Left renal pelvis (tissue), 4 donors: ENCODE measurements at regions not wholly inside any gene's neighbourhood (a gene's known extent, or its start where the extent isn't known, plus 50 kb on each side); places are given as distances from the start of the nearest gene placed in this dataset.

ENCODE experiments used
- DNase-seq, 4 donors: peaks; one replicate each; pipeline ENCODE4 v3.0.0-alpha.2; 2013; ENCODE audit warnings: low read depth in 4 of 4, low spot score in 3 of 4

DNA sequence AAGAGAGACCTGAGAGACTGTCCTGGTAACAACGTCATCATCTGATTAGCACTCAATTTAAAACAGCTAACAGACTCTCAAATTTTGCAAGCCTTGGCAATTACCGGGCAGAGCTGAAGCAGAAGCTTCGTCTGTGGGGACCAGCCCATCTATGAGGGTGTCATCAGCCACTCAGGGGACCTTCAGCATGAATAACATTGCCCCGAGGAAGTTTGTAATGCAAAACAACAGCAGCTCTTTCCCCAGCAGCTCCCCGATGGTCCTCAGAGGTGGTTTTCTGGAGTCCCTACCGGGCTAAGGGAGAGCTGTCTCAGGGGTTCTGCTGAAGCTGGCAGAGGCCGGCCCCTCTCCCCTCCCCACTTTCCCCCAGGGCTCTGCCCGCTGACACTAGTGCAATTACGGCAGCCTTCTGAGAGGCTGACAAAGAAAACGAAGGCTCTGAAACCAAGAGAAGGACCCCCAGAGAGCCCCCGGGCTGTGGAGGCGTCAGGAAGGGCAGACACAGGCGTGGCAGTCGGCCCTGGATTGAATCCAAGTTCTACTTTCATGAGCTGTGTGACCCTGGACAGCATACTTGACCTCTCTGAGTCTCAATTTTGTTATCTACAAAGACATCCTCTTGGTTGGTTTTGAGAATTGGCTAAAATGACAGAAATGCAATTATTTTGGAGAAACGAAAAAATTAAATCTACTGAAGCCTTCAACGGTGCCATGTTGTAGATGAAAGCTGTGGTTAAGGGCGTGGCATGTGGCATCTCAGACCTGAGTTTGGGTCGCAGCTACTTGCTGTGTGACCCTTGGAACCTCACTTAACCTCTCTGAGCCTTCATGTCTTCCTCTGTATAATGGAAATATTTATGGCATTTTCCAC, 102.1 kb upstream of the TLE3 start:
- DNase-seq: no peak

DNA sequence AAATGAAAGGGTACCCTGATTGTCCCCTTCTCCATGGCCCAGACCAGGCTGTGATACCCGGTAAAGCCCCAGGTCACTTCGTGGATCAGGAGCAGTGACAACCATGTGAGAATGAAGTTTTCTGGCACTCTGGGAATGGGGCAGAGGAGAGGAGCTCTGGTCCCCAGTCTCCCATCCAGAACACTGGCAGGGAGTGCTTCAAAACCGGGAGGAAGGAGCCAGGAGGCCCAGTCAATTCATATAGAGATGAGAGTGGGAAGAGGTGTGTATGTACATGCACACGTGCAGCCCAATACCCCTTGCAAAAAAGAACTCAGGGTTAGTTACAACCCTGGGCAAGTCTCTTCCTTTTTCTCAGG, 101.4 kb upstream of the TLE3 start:
- no peak for DNase-seq

DNA sequence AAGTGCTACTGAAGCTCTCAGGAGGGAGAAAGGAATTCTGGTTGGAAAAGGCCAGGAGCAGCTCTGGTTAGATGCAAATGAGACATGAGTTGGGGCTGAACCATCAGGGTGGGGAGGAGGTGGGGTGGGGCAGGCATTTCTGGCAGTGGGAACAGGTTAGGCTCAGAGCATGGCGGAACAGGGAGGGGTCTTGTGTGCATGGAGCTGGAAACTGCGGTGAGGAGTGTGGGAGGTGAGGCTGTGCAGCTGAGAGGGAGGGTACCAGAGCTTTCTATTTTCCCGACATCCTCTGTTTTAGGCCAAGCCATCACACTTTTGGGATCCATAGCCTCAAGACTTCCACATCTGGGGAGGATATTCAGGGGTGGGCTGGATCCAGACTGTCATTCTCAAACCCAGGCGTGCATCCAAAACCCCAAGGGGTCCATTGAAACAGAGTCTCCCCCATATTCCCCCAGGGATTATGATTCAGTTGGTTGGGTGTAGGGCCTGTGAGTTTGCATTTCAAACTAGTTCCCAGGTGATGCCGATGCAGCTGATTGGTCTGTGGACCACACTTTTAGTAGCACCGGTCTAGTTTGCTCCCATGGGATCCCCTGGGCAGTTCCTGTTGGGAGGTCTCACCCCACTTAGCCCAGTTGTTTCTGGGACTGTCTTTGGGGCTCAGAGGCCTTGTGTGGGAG, 100.9 kb upstream of the TLE3 start:
- no peak for DNase-seq

DNA sequence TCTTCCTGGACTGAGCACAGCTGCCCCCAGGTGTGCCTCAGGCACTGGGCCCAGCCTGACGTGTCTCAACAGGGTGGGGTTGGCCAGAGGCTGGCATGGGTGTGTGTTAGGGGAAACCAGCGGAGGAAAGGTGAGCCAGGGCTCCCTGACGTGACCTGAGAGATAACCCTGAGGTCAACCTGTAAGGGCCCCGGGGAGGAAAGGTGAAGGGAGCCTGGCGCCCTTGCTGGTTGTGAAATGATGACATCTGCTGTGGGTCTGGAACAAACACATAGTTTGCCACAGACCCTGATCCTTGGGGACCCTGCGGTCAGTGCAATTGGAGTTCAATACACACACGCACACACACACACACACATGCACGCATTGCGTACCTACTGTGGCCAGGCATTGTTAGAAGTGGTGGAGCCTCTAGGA, 100.2 kb upstream of the TLE3 start:
- no peak for DNase-seq

DNA sequence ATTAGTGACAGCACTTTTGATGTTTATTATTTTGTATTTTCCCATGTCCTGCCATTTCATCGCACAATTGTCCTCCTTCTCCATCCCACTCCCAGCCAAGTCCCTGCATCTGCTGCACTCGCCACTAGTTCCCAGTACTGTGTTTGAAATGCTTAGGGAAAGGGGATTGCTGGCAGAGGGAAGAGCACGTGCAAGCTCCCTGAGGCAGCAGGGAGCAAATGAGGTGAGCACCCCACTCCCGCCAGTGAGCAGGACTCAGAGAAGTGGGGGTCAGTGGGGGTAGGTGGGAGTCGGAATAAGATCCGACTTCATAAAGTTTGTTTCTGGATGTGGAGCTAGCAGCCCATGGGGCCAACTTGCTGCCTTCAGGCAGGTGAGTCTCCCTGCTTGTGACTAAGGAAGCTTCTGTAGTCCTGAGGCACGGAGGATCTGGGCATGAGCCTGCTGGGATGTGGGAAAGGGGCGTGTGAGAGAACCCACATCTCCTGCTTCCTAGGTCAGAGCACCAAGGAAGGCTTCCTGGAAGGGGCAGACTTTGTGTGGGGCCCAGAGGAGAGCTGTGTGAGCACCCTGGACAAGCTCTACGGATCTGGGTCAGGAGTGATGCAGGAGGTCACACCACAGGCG, 99.7 kb upstream of the TLE3 start:
- DNase-seq: no peak

DNA sequence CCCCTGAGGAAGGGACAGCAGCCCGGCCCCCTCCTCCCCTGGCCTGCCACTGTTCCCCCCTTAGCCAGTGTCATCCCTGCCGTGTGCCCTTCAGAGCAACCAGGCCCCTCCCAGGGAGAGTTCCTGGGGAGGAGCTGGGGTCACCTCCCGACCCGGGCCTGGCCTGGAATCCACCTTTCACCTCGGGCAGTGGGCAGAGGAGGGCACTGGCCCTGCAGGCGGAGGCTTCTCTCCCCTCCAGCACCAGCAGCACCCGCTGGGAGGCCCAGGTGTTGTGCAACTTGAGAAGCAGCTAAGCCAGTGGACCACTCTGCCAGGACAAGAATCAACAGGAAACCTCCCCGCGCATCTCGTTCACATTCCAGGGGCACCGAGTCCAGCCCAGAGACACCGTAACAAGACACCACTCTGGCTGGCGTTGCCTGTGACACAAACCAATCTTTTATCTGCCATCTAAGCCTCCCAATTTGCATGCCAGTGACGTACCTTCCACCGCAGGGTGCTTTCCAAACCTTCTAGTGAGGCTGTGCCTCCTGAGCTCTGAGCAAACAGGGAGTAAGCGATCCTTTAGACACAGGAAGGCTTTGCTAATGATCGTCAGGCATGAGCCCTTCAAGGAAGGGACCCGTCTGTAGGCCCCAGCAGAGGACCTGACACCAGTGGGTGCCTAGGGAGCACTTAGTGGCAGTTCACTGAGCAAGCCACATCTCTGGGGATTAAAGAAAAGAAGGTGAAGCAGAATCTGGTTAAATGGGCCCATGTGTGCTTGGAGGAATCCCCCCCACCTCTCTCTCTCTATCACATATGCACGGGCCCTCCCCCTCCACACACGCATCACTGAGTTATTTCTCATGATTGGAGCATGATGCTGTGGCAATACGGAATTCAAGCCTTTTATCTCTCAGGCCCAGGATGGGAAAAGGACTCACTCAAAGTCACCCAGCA, 98.9 kb upstream of the TLE3 start:
- DNase-seq: peak; percentile 50 to 82 (median 70)

DNA sequence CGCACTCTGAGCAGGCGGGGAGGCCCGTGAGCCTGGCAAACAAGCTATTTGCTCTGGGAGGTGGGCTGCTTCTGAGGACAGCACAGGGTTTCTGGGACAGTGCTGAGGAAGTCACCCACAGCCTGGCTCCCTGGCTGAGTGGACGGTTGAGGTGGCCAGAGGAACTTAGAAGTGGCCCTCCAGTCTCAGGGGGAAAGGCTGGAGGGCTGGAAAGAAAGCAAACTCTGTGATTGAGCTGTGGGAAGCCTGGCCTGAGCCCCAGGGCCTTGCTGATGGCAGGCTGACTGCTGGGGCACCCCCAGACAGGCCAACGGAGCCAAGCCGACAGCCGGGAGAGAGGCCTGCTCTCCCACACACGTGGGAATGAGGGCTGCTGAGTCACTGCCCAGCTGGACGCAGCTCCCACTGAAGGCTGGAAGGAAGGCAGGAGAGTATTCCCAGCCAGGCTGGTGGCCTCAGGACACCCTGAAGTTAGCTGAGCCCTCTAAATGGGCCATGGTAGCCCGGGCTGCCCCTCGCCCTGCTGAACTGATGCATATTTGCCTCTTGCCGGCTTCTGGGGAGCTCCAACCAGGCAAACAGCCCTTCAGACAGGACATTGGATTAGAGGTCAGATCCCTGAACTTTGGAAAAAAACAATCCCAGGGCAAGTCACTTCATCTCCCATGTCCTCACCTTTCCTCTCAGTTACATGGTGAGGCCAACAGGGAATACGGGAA, 98.0 kb upstream of the TLE3 start:
- DNase-seq: peak in 1 of 4 donors; percentile 41

DNA sequence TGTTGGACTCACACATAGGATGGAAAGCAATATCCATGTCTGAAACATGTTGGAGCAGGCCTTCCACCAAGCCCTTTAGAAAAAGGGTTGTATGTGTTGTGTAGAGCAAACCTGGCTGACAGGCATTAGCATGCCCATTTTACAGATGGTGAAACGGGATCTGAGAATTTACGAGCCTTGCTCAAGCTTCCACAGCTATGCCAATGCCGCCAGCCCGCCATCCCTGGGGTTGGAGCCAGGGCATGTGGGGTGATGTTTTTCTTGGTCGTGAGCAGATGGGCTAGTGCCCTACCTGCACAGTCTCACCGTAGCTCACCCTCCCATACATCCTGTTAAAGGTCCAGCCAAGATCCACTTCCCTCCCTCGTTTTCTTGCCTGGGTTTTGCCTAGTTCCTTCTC, 97.5 kb upstream of the TLE3 start:
- DNase-seq: no peak

DNA sequence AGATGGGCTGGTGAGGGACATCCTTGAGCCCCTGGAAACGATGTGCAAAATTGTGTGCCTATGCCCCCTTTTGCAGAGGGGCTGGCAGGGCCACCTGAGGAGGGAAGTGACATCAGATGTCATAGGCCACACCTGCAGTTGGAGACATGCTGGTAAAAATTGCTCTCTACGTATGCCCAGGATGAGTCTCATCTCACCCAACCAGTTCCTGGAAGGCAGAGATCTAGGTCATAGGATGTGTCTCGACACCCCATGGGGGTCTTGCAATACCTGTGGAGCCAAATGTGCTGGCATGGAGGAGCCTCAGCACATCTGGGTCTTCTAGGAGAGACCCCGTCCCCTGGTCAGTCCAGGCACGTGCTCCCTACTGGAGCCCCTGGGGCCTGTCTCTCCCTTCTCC, 96.5 kb upstream of the TLE3 start:
- DNase-seq: no peak

DNA sequence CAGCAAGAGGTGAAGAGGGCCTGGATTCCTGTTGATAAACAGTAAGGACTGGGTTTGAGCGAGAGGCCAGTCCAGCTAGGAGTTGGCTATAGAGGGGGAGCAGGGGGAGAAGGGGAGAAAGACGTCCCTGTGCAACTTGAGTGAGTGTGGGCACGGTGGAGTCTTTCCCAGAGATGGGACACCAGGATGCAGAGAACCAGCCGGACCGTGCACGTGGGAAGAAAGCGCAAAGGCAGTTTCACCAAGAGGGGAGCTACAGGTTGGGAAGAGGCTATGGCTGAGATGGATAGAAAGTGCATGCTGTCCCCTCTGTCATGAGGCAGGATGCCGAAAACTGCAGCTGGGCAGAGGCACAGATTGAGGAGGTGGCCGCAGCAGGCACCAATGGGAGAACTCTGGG, 96.0 kb upstream of the TLE3 start:
- DNase-seq: no peak

DNA sequence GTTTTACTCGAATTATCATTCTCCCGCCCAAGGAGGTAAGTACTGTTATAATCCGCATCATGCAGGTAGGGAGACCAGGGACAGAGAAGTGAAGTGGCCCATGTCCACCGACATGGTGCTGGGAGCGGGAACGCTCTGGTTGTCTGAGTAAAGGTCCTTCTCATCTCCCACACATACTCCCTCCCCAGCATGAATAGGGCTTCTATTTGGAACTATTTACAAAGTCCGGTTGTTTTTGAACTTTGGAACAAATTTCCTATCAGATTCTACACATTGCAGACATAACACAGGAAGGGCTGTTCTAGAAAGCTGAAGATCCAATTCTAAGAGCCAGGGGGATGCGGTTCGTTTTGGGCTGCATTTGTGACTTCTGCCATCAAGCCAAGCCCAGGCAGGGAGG, 94.8 kb upstream of the TLE3 start:
- DNase-seq: no peak

DNA sequence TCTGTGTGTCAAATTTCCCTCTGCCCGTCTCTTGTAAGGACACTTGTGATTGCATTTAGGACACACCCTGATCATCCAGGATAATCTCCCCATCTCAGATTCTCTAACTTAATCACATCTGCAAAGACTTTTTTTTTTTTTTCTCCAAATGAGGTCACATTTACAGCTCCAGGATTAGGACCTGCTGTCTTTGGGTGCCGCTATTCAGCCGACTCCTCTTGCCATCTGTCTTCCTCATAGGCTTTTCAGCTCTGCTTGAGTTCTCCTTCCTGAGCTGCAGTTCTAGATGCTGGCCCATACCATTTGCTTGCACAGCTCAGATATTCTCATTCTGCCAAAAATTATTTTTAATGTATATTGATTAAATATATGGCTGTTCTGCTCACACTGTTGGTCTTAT, 94.3 kb upstream of the TLE3 start:
- DNase-seq: no peak

DNA sequence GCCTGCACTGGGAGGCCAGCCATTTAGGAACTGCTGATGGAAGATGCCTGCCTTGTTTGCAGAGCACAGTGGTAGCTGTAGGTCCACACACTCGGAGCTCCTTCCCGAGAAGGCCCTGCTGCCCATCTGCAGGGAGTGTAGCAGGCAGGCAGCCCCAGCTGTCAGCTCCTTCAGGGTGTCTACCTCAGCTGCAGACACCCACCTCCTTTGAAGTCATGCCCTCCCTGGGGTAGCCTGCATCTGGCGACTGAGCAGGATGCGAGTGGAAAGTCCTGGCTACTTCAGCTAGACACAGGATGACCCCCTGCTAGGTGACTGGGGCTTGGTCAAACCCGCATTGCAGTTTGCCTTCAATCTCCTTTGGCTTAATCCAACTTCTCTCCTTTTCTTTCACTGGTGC, 93.2 kb upstream of the TLE3 start:
- no peak for DNase-seq

DNA sequence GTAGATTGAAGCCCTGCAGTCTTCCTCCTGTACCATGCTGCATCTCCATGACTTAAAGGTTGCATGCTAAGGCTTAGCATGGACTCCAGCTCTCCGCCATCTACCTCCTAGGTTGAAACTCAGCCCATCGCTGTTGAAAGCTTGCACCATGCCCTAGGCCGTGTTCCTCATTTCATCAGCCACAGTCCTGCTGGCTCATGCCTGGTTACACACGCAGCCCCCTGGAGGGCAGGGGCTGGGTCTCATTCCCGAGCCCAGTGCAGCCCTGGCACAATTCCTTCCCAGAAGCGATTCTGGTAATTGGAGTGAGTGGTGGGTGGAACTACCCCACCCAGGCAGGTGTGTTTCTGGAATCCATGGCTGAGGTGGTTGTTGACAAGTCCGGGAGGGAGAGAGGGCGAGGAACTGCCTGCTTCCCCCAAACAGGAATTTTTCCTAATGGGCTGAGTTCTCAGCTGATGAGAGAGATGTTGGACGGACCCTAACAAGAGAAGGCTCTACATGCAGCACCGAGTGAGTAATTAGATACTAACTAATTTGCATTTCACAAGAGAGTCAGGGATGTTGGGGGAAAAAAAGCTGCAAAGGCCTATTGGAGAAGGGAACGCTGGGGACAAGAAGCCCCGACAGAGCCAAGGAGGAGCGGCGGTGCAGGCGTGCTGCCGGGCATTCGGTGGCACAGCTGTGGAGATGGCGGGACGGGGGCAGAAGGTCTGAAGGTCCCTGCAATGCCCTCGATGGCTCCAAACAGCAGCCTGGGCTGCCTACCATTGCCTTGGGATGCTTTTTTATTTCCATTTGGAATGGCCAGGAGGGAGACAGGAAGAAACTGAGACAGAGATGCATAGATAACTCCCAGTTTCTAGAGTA, 92.3 kb upstream of the TLE3 start:
- DNase-seq: no peak

DNA sequence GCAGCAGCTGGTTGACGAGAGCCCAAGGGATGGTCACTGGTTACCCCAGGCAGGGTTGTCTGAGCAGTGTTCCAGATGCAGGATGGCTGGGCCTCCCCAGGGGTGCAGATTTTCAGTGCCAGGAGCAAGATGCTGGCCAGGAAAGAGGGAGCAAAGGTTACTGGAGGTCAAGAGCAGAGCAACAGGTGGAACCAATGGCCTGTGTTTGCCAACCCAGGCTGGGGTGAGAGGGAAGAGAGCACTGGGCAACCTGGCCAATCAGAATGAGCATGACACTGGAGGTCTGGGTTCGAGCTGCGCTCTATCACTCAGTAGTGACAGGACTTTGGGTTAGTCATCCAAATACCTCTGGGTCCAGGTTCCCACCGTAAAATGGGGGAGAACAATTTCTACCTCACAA, 90.6 kb upstream of the TLE3 start:
- no peak for DNase-seq

DNA sequence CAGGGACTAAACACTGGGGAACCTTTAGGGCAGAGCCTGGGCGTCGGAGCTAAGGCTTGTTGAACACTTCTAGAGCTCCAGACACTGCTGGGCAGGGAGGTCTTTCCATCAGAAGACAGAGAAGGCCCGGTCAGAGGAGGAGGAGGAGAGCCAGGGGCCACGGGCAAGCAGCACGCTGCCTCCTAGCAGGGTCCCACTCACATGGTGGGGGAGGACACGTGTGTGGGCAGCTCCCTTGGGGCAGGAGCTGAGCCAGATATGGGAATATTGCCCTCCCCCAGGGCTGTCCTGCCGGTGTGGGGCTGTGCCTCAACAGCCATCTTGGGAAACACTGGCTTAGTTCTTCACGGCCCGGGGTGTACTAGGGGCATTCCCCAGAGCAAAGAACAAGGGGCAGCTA, 89.6 kb upstream of the TLE3 start:
- DNase-seq: no peak

DNA sequence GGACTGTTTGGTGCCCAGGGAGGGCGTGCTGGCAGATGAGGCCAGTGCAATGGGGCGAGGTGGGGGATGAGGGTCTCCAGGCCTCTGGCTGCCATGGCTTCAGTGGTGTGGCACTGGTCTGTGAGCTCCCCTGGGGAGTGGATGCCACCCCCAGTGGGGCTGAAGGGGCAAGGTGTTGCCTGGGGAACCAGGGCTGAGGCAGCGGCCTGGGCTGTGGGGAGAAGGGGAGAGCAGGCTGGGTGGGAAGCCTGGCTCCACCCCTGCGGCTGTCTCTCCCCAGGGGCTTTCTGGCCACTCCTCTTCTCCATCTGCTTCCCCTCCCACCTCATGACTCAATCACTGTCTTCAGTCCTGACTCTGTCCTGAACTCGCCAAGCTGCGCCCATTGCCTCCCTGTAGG, 88.4 kb upstream of the TLE3 start:
- DNase-seq: no peak

DNA sequence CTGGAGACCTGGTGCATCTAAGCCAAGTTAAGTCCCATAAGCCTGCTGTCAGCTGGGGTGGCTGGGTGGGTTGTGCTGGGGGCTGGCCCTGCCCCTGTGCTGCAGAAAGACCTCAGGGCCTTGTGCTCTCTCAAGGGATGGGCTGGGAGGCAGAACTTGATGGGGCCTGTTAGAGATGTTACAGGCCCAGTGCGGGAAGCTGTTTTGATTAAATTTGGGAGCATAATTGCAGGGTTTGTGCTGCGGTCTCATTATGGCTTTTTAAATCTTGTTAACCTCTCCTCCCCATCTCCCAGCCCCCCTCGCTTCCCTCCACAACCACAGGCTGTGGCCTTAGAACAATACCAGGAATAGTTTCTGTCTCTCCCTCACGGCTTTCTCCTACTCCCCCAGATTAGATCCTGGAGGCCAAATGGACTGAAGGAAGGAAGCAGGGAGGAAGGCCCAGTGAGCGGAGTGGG, 87.6 kb upstream of the TLE3 start:
- no peak for DNase-seq
